Rectal smooth muscle tissue (tissue), 1 donor: ENCODE measurements at regions not wholly inside any gene's neighbourhood (a gene's known extent, or its start where the extent isn't known, plus 50 kb on each side); places are given as distances from the start of the nearest gene placed in this dataset.

Experiments
- H3K27ac ChIP-seq: one replicate; pipeline ENCODE4 v1.7.0; 2013; ENCODE audit warnings: low read depth, low read length, inconsistent platforms
- H3K27me3 ChIP-seq: one replicate; pipeline ENCODE4 v1.7.0; 2013; ENCODE audit warnings: low read length; ENCODE audit not compliant: control insufficient read depth, insufficient read depth
- H3K36me3 ChIP-seq: one replicate; pipeline ENCODE4 v1.7.0; 2013; ENCODE audit warnings: low read length; ENCODE audit not compliant: control insufficient read depth, insufficient read depth
- H3K4me1 ChIP-seq: one replicate; pipeline ENCODE4 v1.7.0; 2013; ENCODE audit warnings: low read length; ENCODE audit not compliant: control insufficient read depth, insufficient read depth
- H3K4me3 ChIP-seq: one replicate; pipeline ENCODE4 v1.7.0; 2013; ENCODE audit warnings: low read length
- H3K9ac ChIP-seq: one replicate; pipeline ENCODE4 v1.7.0; 2013; ENCODE audit warnings: low read length

DNA sequence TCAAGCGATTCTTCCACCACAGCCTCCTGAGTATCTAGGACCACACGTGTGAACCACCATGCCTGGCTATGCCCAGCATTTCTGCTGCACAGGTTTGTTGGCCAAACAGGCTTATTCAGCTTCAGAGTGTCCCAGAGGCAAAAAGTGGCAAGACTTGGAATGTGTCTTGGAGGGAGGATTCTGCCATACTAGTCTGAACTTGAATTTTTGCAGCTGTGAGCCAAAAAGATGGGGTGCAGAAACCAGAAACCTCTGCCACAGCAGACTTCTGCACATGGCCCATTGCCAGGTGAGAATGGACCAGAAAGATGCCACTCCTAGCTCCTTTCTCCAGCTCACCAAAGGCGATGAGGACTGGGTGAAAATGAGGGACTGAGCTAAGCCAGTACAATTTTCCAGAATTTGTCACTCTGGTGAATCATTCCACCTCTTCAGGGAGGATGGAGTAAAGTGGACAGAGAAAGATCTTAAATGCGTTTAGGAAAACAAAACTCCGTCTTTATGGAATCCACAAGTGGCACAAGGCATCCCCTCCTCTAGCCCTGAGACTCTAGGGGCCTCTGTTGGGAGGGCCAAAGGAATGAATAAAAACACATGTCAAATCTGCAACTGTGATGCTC, 369.1 kb upstream of the CLNK start:
- no peak overlapping the region for H3K4me3 ChIP-seq
- no peak overlapping the region for H3K9ac ChIP-seq
- H3K27ac ChIP-seq: no peak overlapping the region
- H3K4me1 ChIP-seq: no peaks in the 10 kb centered on the region
- H3K36me3 ChIP-seq: no peaks in the 10 kb centered on the region
- no peaks in the 10 kb centered on the region for H3K27me3 ChIP-seq

- no peaks in the 10 kb centered on the region for H3K4me1 ChIP-seq
- H3K27ac ChIP-seq: no peak overlapping the region
- no peaks in the 10 kb centered on the region for H3K36me3 ChIP-seq
- H3K27me3 ChIP-seq: no peaks in the 10 kb centered on the region
- no peak overlapping the region for H3K9ac ChIP-seq
- H3K4me3 ChIP-seq: no peak overlapping the region
Measured at GRCh38 chr4:11051181-11051580, 366.6 kb upstream of the CLNK start.

DNA sequence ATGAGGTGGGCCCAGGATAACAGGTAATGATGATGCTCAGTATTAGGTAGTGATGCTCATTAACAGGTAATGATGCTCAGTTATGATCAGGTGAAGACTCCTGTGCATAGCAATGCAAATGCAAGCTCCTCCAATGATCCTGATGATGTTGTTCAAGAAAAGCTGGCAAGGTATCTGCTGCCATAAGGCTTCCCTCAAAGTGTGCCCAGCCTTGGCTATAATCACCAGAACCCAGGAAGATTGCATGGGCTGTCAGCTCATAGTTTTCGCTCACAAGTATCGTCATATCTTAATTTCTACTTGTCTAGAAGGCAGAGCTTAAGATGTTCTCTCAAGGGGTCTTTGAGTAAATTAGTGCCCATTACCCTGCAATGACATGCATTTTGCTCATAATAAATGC, 366.2 kb upstream of the CLNK start:
- Histone ChIP-seq H3K4me3 (no peak overlapping the region), H3K9ac (no peak overlapping the region)

GRCh38 chr4:11049001-11049400, 364.4 kb upstream of the CLNK start:
- no peak overlapping the region for H3K4me3 ChIP-seq
- H3K9ac ChIP-seq: no peak overlapping the region
- no peaks in the 10 kb centered on the region for H3K4me1 ChIP-seq
- no peaks in the 10 kb centered on the region for H3K27me3 ChIP-seq
- H3K36me3 ChIP-seq: no peaks in the 10 kb centered on the region
- H3K27ac ChIP-seq: no peak overlapping the region

More for the DNA sequence above, 366.2 kb upstream of the CLNK start:
- Histone ChIP-seq H3K4me1 (no peaks in the 10 kb centered on the region), H3K36me3 (no peaks in the 10 kb centered on the region), H3K27ac (no peak overlapping the region), H3K27me3 (no peaks in the 10 kb centered on the region)

DNA sequence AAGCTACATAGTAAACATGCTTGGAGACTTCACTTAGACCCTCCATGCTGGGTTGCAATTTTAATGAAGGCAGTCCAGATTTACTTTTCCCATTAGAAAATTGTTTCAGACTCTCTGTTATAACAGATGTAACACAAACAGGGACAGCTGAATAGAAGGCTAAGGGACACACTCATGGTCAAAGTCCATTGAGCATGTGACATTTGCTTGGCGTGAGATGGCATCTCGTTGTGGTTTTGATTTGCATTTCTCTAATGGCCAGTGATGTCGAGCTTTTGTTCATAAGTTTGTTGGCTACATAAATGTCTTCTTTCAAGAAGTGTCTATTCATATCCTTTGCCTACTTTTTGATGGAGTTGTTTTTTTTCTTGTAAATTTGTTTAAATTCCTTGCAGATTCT, 358.2 kb upstream of the CLNK start:
- Histone ChIP-seq H3K4me1 (no peaks in the 10 kb centered on the region), H3K27me3 (no peaks in the 10 kb centered on the region), H3K27ac (no peak overlapping the region), H3K4me3 (no peak overlapping the region), H3K9ac (no peak overlapping the region), H3K36me3 (no peaks in the 10 kb centered on the region)

- no peak overlapping the region for H3K9ac ChIP-seq
- no peaks in the 10 kb centered on the region for H3K4me1 ChIP-seq
- H3K36me3 ChIP-seq: no peaks in the 10 kb centered on the region
- H3K4me3 ChIP-seq: no peak overlapping the region
- no peaks in the 10 kb centered on the region for H3K27me3 ChIP-seq
- H3K27ac ChIP-seq: no peak overlapping the region
Measured at GRCh38 chr4:11039634-11040131, 355.1 kb upstream of the CLNK start.

GRCh38 chr4:11038926-11039325, 354.4 kb upstream of the CLNK start:
- no peaks in the 10 kb centered on the region for H3K4me1 ChIP-seq
- H3K9ac ChIP-seq: no peak overlapping the region
- no peak overlapping the region for H3K27ac ChIP-seq
- H3K36me3 ChIP-seq: no peaks in the 10 kb centered on the region
- no peak overlapping the region for H3K4me3 ChIP-seq
- H3K27me3 ChIP-seq: no peaks in the 10 kb centered on the region

GRCh38 chr4:11037637-11038036, 353.1 kb upstream of the CLNK start:
- Histone ChIP-seq H3K9ac (no peak overlapping the region), H3K27ac (no peak overlapping the region), H3K27me3 (no peaks in the 10 kb centered on the region), H3K4me3 (no peak overlapping the region), H3K4me1 (no peaks in the 10 kb centered on the region), H3K36me3 (no peaks in the 10 kb centered on the region)

GRCh38 chr4:11028334-11028733, 343.8 kb upstream of the CLNK start:
- Histone ChIP-seq H3K4me1 (no peaks in the 10 kb centered on the region), H3K36me3 (no peaks in the 10 kb centered on the region), H3K9ac (no peak overlapping the region), H3K27me3 (no peaks in the 10 kb centered on the region), H3K4me3 (no peak overlapping the region), H3K27ac (no peak overlapping the region)

DNA sequence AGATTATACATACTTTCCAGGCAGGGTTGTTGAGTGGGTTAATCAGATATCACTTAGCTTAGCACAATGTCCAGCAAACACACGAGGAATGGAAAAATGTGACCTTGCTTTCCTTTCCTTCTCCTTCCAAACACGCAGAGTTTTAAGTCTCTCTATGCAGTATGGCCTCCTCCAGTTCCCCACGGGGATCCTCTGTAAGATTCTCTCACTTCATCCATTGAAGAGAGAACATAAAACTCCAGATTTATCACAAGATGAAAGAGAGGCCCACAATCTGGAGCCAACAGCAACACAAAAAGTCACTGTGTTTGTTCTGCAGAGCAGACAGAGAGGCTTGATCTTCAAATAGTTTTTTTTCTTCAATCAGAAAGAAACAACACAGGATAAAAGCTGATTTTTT, 336.8 kb upstream of the CLNK start:
- Histone ChIP-seq H3K4me1 (no peaks in the 10 kb centered on the region), H3K36me3 (no peaks in the 10 kb centered on the region), H3K9ac (no peak overlapping the region)

DNA sequence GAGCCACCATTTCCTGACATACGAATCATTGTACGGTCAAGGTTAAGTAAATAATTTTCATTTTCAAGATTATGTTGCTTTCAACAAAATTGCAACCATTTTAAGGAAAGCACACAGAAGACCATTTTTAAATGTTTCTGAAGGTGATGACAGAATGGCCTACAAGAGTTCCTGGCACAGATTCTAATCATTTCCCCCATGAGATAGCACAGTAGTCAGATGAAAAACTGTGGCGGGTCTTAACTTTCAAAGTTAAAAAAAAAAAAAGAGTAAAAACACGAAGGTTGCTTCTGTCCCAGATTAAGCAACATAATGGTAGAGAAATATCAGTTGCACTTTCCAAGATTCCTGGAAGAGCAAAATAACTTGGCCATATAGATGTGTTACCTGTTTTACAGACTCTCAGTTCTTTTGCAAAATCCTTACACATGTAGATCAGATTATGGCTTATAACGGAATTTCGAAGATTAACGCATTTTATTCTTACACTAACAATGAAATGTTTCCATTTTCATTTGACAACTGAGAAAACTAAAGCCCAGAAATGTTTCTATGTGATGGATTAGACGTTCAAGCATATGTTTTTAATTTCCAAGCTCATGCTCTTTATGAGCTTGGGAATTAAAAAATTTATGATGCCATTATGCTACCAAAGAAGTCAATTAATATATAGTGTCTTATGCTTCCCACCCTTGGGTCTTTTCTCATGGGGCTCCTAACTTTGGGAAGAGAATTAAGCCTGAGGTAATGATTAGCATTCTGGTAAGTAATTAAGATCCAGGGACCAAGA, 335.1 kb upstream of the CLNK start:
- Histone ChIP-seq H3K9ac (no peak overlapping the region), H3K27ac (no peak overlapping the region), H3K4me3 (no peak overlapping the region), H3K27me3 (no peaks in the 10 kb centered on the region), H3K4me1 (no peaks in the 10 kb centered on the region), H3K36me3 (no peaks in the 10 kb centered on the region)

More for the DNA sequence above, 336.8 kb upstream of the CLNK start:
- Histone ChIP-seq H3K4me3 (no peak overlapping the region), H3K27ac (no peak overlapping the region), H3K27me3 (no peaks in the 10 kb centered on the region)

DNA sequence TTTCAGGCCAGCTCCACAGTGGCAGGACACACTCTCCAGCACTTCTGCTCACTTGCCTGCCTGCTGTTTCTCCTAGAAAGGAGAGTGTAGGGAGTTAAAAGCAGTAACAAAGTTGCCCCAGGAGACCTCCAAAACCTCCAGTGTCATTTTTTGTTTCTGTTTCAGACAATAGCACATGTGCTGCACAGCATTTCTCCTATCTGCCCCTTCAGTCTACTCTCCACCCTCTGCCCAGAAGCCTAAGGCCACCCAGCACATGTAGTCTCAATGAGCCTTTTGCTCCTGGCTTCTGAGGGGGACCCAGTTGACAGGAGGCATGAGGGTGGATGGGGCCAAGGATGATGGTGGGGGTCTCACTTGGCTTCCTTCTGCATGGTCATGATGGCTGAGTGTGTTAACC, 329.6 kb upstream of the CLNK start:
- H3K27me3 ChIP-seq: no peaks in the 10 kb centered on the region
- H3K9ac ChIP-seq: no peak overlapping the region
- H3K4me3 ChIP-seq: no peak overlapping the region
- H3K4me1 ChIP-seq: no peaks in the 10 kb centered on the region
- H3K27ac ChIP-seq: no peak overlapping the region
- H3K36me3 ChIP-seq: no peaks in the 10 kb centered on the region
